GM21786 (cell line): ENCODE measurements at regions not wholly inside any gene's neighbourhood (a gene's known extent, or its start where the extent isn't known, plus 50 kb on each side); places are given as distances from the start of the nearest gene placed in this dataset.

Experiments used
- ATAC-seq: cut with Tn5 transposase; IDR thresholded peaks from one replicate; pipeline ENCODE4 v1.9.1; 2021; ENCODE audit not compliant: unreplicated experiment

DNA sequence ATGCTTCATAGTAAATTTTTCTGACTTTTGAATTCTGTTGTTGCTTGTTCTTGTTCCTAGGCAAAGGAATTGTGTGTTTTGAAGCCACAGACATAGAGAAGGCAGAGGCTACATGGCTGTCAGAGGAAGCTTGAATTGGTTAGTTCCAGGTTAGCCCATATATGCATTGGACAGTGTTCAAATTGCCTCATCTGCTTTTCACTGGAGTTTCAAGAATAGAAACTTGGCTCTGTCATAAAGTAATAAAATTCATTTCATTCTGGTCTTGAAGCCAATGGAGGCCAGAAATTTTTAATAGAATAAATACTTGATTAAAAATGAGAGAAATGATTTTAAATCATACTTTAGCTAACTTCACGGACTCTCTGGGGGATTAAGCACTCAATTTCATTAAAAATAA is 178.0 kb downstream of the YIPF5 start:
- ATAC-seq, result no peak

DNA sequence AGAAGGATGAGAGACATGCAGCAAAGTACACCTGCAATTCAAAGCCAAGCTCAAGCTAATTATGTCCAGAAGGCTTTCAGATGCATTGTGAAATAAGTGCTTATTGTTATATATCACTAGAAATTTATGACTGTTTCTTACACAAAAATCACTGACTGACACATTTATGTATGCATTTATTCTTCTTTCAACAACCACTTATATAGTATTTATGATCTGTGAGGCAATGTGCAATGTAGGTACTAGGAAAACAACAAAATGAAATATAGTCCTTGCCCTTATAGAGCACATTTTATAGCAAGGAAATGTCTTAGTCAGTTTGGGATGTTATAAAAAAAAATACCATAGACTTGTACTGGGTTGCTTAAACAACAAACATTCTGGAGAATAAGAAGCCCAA is 167.6 kb downstream of the YIPF5 start:
- no peak for ATAC-seq

DNA sequence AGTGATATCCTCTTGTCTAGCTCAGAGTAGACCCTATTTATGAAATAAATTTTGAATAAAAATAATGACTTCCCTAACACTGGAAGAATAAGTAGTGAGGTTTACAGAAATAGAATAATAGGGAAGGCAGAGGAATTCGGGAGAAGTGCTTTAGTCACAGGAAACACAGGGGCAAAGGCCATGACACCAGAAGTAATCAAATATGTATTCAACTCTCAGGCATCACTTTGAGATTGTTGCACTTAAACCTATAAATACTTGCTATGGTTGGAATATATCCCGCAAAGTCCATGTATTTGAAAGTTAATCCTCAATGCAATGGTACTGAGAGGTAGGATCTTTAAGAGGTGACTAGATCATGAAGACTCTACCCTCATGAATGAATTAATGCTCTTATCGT is 166.8 kb downstream of the YIPF5 start:
- ATAC-seq, result no peak

DNA sequence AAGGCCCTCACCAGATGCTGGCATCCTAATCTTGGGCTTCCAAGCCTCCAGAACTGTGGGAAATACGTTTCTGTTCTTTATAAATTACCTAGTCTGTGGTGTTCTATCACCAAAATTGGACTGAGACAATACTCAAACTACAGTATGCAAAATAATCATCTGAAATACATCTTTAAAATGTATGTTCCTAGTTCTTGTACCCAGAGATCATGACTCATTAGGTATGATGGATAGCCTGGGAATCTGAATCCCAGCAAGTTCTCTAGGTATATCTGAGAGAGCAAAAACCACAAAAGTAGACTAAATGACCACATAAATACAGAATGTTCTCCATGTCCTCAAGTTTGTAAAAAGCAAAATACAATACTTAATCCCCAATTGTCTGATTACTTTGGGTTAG is 166.3 kb downstream of the YIPF5 start:
- ATAC-seq, result no peak

DNA sequence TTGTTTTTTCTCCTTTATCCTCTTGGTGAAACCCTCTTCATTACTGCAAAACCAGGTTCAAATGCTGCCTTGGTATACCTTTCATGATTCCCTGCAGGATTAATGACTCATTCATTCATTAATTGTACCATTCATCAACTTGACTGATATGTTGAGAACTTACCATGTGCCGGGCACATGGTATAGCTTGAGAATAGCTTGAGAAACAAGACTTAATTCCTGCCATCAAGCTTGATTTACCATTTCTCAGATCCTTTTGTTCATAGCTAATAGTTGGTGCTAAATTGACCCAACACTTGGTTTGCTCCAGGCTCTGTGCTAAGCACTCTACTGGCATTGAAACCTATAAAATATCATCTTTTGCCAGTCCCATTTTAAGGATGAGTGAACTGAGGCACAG is 165.7 kb downstream of the YIPF5 start:
- ATAC-seq, result no peak

DNA sequence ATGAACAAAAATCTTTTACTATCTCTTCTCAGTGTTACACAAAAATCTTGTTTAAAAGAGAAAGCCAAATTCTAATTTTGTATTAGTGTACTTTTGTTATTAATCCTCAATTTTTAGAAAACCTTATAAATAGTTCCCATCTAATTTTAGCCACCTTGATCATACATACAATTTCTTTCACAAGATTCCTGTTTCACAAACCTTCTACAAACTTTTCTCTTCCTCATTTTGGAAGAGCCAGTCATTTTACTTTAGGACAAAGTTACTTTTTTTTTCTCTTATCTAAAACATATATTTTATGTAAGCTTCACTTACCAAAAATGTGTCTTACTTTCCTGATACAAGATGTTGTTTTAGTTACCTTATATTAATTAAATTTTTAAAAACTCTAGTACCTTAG is 161.3 kb downstream of the YIPF5 start:
- ATAC-seq, result no peak

DNA sequence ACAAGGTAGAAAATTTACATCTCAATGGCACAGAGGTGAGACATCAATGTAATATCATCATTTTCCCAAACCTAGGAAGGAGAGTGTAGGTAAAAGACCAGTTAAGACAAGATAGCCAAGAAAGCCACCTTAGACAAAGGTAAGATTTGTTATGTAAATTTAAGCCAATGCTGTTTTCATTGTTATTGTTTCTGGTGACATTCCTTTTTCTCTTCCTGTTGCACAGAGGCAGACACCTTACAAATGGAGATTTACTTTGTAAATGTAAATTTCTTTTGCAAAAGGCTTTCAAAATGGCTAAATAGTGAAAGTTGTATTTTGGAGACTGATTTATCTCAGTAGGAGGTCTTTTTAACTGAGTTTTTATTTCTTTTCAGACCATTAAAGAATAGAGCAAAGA is 159.1 kb downstream of the YIPF5 start:
- ATAC-seq, result no peak

DNA sequence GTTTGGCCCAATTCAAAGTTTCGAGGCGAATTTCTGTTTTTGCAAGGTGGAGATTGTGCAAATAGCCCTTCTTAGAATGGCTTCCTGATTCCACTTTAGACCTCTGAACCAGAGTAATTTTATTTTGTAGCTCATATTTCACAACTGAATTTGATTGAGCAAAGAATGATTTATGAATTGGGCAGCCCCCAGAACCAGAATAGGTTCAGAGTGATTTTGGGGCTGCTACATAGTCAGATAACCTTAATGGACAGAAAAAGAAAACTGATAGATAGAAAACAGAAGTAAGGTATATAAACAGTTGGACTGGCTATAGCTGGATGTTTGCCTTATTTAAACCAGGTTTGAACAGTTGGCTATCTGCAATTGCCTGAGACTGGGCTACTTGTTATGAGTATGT is 156.6 kb downstream of the YIPF5 start:
- no peak for ATAC-seq

DNA sequence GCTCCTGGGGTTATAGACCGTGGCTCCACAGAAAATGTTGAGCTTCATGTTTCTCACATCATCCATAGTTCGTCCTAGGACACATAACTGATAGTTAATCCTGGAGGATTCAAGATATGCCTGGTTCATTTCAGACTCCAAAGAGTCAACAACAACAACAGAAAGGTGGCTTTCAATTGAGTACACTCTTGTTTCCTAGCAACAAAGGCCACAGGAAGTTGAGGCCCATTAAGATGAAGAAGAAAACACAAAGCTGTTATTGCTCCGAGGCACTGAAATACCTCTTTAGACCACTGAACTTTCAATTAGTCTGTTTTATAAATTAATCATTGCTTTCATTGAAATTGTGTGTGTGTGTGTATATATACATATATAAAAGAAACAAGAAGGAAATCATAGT is 154.5 kb downstream of the YIPF5 start:
- ATAC-seq, result no peak

DNA sequence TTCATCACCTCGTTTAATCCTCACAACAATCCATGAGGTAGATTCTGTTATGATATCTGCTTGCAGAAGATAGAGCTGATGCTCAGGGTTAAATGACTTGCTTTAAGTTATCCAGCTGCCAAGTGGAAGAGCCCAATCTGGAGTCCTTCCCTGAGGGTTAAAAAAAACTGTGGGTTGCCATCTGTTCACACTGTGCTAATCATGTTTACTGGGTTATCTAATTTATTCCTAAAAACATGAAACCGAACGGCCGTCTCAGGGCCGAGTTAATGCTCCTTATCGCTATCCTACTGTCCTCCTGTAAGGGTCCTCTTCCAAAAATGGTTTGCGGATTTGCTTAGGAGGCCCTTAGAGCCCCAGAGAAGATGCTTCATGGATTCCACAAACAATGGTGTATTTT is 153.3 kb downstream of the YIPF5 start:
- no peak for ATAC-seq

DNA sequence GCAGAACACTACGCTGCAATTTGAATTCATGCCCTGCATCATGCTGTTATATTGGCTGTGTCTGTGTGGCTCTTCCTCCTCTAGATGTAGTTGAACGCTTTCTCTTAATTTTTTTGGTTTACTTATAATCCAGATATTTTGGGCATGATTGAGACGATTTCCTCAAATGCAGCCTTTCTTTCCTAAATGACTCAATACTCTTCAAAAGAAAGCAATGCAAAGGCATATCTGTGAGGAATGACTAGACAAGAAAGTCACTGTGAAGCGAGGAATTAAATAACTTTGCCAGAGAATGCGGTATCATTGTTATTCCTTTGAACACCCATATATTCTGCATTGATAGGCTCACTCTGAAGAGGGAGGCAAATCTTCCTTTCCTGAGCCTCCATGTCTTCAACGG is 152.8 kb downstream of the YIPF5 start:
- no peak for ATAC-seq

DNA sequence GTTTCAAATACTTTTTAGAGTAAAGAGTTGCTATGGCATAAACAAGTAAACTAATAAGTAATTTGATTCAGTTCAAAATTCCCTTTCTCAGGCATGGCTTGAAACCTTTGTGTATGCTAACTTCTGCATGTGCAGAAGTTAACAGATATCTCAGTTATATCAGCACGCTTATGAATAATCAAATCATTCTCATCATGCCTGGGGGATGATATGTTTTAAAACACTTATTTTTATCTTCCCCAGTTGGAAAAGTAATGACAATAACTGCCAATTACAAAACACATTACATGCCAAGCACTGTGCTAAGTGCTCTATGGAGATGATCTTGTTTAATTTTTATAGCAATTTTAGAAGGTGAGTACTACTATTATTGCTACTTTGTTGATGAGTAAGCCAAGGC is 146.4 kb downstream of the YIPF5 start:
- ATAC-seq, result no peak

DNA sequence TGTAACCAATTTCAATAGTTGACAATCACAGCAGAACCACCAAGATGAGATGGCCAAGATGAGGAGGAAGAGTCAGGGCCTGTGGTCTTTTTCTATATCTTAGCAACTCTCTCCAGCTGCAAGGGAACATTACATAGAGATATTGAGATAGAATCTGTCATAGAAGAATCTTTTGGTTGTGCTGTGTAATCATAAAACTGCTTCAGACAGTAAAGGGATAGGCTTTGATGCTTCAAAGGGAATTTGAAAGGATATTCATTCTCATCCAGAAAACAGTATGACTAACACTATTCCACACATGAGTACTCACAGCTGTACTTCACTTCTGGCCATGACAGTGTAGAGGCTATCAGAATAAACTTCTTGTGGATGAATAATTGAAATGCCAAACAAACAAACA is 145.9 kb downstream of the YIPF5 start:
- no peak for ATAC-seq

DNA sequence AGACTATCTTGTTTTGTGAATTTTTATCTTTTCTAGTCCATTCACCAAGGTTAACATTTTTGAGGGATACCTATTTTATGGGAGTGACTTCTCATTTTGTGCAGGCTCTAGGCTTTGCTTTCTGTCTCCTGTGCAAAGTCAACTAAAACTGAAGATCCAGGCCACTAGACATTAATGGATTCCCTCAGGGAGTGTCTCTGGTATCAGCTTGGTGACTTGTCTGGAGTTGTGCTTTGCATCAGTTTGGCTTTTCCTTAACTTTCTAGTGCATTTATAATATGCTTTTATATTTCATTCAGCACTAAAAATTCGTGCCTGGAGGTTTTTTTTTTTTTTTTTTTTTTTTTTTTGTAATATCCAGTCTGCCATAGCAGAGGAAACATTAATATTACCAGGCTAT is 144.2 kb downstream of the YIPF5 start:
- ATAC-seq, result no peak

DNA sequence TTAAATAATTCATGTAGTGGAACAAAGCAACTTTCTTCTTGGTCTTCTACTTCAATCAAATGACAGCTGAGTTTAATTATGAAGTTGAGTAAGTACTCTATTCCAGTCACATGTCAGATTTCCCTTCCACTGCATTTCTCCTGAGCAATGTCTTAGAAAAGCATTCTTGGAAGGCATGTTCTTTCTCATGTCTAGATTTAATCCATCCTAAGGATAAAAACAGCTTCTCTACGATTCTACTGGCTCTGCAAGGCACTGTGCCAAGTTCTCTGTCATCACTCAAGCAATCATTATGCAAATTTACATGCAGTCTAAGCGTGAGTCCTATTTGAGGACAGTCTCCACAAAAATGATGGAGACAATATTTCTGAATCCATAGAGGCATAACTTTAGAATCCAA is 142.4 kb downstream of the YIPF5 start:
- no peak for ATAC-seq

DNA sequence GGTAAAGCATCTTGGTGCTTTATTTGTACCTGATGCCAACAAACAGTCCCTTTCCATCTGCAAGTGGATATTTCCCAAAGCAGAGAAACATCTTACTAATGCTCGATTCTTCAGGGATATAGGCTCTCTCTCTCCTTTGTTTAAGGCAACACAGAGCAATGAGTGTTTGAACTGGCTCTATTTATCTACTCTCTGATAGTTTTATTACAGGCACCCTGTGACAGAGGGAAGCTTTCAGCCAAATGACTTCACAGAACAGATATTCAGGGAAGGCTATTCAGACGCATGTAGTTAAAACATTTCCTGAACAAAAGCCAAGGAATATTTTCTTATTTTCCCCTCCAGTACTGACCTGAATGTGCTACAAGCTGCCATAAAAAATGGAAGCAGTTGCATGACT is 141.8 kb downstream of the YIPF5 start:
- ATAC-seq, result no peak

DNA sequence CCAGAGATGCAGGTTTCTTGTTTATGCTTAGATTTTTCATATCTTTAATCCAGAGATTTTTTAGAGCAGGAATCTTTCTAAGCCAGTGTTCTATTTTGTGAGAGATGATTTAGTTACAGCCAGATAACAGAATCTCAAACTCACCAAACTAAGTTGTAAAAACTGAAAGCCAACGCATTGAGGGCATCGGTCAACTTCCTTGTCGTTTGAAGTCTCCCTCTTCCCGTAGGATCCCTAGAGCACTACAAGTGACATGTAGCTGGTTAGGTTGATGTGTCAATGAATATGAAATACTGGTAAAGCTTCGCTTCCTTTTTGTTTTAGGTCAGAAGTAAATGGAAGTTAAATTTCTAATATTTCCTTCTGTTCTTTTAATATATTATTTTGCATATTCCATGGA is 139.6 kb downstream of the YIPF5 start:
- no peak for ATAC-seq

DNA sequence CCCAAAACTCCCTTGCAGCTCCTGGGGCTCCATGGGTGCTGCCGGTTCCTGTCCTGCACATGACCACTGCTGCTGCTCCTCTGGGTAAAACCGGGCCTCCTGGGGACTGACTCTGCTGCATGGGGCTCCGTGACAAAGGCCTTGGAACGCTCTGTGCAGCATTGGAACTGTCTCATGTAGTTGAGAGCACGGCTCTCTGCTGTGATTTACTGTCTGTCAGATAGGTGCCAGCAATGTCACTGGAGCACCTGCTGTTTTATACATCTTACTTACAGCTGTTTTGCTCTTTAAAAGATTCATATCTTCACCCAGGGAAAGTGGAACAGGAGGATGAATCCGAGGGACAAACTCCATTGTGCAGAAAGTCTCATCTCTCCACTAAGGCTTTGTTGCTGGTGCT is 138.1 kb downstream of the YIPF5 start:
- no peak for ATAC-seq

DNA sequence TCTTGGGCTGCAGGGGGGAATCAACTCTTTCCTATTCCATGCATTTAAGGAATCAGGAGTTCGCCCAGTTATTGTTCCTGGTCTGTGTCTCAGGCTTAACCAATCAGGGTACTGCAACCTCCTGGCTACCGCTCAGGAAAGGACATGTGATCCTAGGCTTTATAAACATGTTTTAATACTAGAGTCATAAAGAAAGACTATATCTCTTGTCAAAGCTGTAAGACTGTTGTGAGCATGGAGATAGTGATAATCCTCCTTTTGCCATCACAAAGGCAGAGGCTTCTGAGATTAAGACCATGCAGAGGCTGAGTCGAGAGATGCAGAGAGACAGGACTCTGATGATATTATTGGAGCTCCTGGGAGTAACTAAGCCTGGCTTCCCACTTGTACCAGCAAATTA is 137.0 kb downstream of the YIPF5 start:
- ATAC-seq, result no peak

DNA sequence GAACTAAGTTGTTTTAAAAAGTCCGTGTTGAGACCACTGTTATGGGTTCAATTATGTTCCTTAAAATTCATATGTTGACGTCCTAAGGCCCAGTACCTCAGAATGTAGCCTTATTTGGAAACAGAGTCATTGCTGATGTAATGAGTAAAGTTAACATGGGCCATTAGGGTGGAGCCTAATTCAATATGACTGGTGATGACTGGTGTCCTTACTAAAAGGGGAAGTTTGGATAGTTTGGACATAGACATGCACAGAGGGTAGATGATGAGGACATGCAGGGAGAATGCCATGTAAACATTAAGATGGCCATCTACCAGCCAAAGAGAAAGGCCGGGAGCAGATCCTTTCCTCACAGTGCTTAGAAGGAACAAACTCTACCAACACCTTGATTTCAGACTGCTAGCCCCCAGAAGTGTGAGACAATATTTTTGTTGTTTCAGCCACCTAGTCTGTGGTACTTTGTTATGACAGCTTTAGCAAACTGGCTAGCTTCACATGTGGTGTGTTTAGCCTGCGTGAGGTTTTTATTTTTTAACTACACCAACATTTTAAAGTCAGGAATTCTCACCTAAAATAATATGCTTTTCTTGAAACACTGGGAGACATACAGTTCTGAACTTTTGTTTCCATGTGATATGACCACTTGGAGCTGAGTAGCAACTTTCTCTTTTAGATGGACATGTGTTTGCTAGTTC is 135.3 kb downstream of the YIPF5 start:
- ATAC-seq, result no peak

DNA sequence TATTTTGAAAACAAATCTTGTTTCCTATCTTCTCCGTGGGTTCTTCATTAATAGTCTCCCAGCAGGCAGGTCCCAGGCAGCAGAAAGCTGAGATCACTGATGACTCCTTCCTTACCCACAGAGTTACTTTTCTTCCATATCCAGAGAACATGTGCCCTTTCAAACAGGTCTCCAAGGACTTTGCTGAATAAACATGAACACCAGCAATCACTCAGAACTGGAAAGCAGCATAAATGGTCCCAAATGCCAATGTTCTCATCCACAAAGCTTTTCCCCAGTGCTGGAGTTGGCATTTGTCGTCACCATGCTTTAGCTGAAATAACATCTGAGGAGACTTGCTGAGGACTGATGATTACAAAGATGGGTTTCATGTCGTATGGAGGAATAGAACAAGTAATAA is 134.0 kb downstream of the YIPF5 start:
- no peak for ATAC-seq

DNA sequence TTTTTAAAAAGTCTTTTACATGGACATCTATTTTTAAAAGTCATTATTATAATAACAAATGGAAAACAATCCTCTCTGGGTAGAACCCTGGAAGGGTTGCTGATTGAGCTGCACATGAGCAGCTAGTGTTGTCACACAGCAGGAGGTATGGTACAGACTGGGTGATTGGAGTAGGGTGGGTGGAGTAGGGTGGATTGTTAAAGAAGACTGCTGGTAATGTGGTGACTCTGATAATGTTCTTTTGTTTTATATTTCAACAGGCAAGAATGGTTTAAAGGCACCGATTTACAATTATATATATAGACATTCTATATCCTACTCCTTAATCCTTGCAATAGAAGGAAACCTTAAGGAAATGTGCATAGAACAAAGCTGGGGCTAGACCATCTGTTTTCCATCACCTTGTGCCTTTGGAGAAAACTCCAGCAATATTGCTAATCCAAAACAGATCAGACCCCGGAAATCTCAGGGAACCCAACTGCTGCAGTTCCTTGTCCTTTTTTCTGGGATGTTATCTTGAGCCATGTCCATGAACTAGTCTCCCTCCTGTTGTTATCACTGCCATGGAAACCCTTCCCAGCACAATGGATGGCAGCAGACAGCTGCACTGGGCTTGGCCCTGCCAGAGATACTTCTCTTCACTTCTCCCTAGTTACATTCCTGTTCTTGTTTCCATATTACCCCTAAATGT is 129.7 kb downstream of the YIPF5 start:
- ATAC-seq, result no peak

DNA sequence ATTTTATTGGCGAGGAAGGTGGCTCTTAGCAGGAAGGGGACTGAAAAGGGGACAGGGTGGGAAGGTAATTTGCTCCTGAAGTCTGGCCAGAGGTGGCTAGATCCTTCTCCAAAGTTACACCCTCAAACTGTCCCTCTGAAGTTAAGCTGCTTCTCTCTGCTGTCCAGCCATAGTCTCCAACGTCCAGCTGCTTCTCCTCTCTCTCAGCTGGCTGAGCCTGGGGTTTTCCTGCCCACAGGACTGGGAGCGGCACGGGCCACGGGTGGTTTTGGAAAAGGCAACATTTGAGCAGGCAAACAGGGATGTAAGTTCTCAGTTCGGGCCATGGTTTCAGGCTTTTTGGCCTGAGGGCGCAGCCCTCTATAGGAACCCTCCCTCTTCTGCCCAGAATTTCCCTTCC is 128.3 kb downstream of the YIPF5 start:
- no peak for ATAC-seq
